ENCODE measurements at regions not wholly inside any gene's neighbourhood (a gene's known extent, or its start where the extent isn't known, plus 50 kb on each side); places are given as distances from the start of the nearest gene placed in this dataset.

- TF ChIP-seq, protein P1, sequence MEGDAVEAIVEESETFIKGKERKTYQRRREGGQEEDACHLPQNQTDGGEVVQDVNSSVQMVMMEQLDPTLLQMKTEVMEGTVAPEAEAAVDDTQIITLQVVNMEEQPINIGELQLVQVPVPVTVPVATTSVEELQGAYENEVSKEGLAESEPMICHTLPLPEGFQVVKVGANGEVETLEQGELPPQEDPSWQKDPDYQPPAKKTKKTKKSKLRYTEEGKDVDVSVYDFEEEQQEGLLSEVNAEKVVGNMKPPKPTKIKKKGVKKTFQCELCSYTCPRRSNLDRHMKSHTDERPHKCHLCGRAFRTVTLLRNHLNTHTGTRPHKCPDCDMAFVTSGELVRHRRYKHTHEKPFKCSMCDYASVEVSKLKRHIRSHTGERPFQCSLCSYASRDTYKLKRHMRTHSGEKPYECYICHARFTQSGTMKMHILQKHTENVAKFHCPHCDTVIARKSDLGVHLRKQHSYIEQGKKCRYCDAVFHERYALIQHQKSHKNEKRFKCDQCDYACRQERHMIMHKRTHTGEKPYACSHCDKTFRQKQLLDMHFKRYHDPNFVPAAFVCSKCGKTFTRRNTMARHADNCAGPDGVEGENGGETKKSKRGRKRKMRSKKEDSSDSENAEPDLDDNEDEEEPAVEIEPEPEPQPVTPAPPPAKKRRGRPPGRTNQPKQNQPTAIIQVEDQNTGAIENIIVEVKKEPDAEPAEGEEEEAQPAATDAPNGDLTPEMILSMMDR (conservative IDR thresholded peaks at IDR 0.05; ENCODE audit: low read length): no peak
- DNase-seq (ENCODE audit: low read depth): no peak
- no peak overlapping the region for H3K4me3 ChIP-seq (ENCODE audit: low read length)
Observed at GRCh38 chr2:19810148-19810547, 91.6 kb downstream of the TTC32 start.

DNA sequence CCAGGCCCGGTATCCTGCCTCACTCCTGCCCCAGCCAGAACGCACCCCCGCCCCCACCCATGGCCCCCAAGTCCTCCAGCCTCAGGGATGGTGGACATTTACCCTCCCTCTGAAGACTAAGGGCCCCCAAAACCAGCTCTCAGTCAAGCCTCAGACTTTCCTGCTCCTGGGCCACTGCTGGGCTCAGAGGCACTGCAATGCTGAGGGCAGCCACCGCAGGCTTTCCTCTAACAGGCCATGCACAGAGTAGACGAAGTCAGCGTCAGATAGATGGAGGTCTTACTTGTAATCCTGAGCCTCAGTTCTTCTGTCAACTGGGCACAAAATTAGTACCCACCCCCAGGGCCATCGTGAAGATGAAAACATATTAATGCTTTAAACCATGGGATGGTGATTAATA lies 92.6 kb downstream of the TTC32 start:
- DNase-seq (ENCODE audit: low read depth): no peak
- TF ChIP-seq, protein P1 (conservative IDR thresholded peaks at IDR 0.05; ENCODE audit: low read length): no peak
- no peak overlapping the region for H3K4me3 ChIP-seq (ENCODE audit: low read length)

DNA sequence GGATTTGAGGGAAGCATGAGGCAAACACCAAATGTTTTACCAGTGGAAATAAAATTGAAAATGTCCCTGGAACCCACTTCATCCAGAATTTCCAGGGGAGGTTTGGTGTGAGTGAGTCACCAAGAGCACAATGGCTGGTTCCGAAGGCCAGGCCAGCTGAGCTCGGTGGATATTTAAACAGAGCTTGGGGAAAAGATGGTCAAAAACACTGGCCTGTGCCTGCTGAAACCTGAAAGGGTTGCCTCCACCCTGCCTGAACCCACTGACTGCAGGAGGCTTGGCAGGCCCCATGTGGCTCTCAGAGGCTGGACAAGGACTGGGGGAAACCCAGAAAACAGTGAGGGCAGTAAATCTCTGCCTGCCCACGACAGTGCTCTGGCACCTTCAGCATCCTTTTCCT lies 93.9 kb downstream of the TTC32 start:
- TF ChIP-seq, protein P1 (conservative IDR thresholded peaks at IDR 0.05; ENCODE audit: low read length): no peak
- H3K4me3 ChIP-seq (ENCODE audit: low read length): no peak overlapping the region
- no peak for DNase-seq (ENCODE audit: low read depth)

DNA sequence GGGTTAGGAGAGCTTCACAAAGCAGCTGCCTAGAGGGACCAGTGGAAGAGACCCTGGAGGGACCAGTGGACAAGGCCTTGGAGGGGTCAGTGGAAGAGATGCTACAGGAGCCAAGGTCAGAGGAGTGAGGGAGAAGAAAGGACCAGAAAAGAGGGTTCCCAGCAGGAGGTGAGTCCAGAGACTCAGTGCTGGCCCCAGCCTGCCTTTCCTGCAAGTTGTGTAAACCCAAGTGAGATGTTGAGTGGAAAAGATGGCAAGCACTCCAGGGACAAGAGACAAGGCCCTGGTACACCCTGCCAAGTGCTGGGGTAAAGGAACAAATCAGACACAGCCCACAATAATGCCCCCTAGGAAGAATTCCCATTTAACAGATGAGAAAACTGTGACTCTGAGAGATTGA lies 94.4 kb downstream of the TTC32 start:
- no peak overlapping the region for H3K4me3 ChIP-seq (ENCODE audit: low read length)
- no peak for DNase-seq (ENCODE audit: low read depth)
- TF ChIP-seq, protein P1 (conservative IDR thresholded peaks at IDR 0.05; ENCODE audit: low read length): no peak

GRCh38 chr2:19806591-19806990 lies 95.2 kb downstream of the TTC32 start:
- DNase-seq (ENCODE audit: low read depth): no peak
- TF ChIP-seq, protein P1 (conservative IDR thresholded peaks at IDR 0.05; ENCODE audit: low read length): no peak
- no peak overlapping the region for H3K4me3 ChIP-seq (ENCODE audit: low read length)

DNA sequence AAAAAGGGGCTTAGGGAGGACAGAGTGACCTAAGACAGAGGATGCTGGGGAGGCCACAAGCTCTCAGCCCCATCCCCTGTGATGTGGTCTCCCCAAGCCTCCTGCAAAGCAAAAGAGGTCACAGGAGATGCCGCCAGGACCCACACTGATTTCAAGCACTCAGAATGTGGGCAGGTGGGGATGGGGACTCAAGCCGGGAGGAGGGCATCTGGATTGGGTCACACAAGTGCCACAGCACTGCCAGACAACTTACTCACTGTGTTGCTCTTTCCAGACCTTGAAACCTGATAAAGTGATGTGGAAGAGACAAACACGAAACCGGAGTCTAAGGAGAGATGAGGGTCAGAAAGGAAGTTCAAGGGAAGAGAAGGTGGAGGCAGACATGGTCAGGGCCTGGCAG lies 95.7 kb downstream of the TTC32 start:
- no peak for DNase-seq (ENCODE audit: low read depth)
- H3K4me3 ChIP-seq (ENCODE audit: low read length): no peak overlapping the region
- TF ChIP-seq, protein P1 (conservative IDR thresholded peaks at IDR 0.05; ENCODE audit: low read length): no peak

DNA sequence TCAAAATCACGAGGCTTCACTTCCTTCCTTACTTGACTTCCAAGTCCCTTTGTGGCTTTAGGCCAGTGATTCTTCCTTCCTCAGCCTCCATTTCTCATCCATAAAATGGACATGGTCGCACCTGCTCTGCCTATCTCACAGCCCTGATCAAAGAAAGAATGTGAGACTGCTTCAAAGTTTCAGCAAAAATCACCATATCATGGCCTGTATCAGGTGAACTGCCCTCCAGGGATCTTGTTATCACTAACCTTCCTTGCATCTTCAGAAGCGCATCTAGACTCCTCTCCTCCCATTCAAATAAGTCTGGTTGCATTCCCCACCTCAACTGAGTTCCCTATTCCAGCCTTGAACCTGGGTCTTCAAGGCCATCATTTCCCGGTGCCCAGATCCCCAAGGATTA lies 96.5 kb downstream of the TTC32 start:
- DNase-seq (ENCODE audit: low read depth): no peak
- TF ChIP-seq, protein P1 (conservative IDR thresholded peaks at IDR 0.05; ENCODE audit: low read length): no peak

More for the DNA sequence above, 96.5 kb downstream of the TTC32 start:
- H3K4me3 ChIP-seq (ENCODE audit: low read length): no peak overlapping the region
